RWPE1 (cell line): ENCODE measurements at regions not wholly inside any gene's neighbourhood (a gene's known extent, or its start where the extent isn't known, plus 50 kb on each side); places are given as distances from the start of the nearest gene placed in this dataset.

Experiments used
- CTCF ChIA-PET: fragments of 350-600 bp; sonication (Branson Sonifier 250); formaldehyde crosslinking; extraction: SDS; loops from one replicate; lab custom pipeline; 2021; lab: Yijun Ruan, JAX
- POLR2A ChIA-PET: fragments of 400-600 bp; formaldehyde crosslinking; extraction: SDS; loops from one replicate; lab custom pipeline; 2020; ENCODE audit warnings: antibody characterized with exemption; ENCODE audit not compliant: low non-redundant PET; lab: Yijun Ruan, JAX
- DNase-seq: peaks from one replicate; pipeline ENCODE4 v3.0.0; 2012; ENCODE audit warnings: low spot score
- H3K27ac ChIP-seq: fragments of 450-650 bp; 2 replicates; pipeline ENCODE4 v1.5.1; 2017
- CTCF ChIP-seq: fragments of 450-650 bp; conservative IDR thresholded peaks from 2 replicates; pipeline ENCODE4 v1.5.1; 2017; ENCODE audit warnings: low read depth, mild to moderate bottlenecking

GRCh38 chr16:31819386-31819785, 54.2 kb upstream of the ZNF267 start:
- no peak for TF ChIP-seq CTCF
- ChIA-PET POLR2A (no interaction called here), CTCF (no interaction called here)
- DNase-seq = no peak
- no peak overlapping the region for H3K27ac ChIP-seq

DNA sequence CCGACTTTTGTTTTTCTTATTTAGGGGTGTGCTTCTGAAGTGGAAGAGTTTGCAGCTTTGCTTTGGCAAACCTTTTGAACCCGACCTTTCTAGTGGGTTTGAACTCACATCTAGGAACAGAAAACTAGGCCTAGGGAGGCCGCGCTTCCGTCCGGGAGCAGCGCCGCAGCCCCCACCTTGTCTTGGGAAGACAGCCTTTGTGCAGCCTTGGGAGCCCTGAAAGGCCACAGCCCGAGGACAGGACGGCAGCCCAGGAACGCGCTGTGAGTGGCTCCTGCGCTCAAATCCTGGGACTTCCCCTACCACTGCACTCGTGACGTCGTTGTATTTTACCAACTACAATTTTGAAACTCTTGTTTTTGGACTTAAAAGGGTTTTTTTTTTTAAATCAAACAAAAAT, 53.7 kb upstream of the ZNF267 start:
- no peak for DNase-seq
- no peak for TF ChIP-seq CTCF
- ChIA-PET CTCF (no interaction called here), POLR2A (no interaction called here)
- H3K27ac ChIP-seq = no peak overlapping the region
